K562 (cell line): ENCODE measurements at regions not wholly inside any gene's neighbourhood (a gene's known extent, or its start where the extent isn't known, plus 50 kb on each side); places are given as distances from the start of the nearest gene placed in this dataset.
"Not testable (repeated sequence)": the region's sequence is repeated elsewhere in the genome, so short reads cannot be mapped to it uniquely, and the experiment has no call there.

Experiments used
- ATAC-seq: fragments of 200-7000 bp; cut with Tn5 transposase; 3 replicates; pipeline ENCODE4 v1.9.1; 2020; ENCODE audit warnings: moderate library complexity
- BruUV-seq: library from RNA; stranded (reverse); fragments of 400-500 nt; replicated peaks from 2 replicates; lab custom pipeline; 2021; lab: Mats Ljungman, UMichigan
- CTCF ChIA-PET: fragments of 300-600 bp; formaldehyde crosslinking; extraction: SDS; loops from one replicate; lab custom pipeline; 2021; ENCODE audit warnings: low intra/inter-chr PET ratio; lab: Yijun Ruan, JAX
- POLR2A ChIA-PET: fragments of 300-600, 350-650 bp; sonication (Branson Sonifier 250); formaldehyde crosslinking; extraction: SDS; loops from one replicate; lab custom pipeline; 2021; ENCODE audit warnings: antibody characterized with exemption, inconsistent platforms; lab: Yijun Ruan, JAX
- DNase-seq, 4 experiments: peaks; one replicate each; pipeline versions ENCODE4 v3.0.0 to v3.0.0-alpha.2; 2011 to 2018; ENCODE audit warnings: low spot score in 3 of 4, mixed read lengths in 3 of 4; ENCODE audit errors: extremely low read depth in 1 of 4
- FAIRE-seq: peaks from 2 replicates; lab custom pipeline; 2011; peaks lifted over from hg19 to GRCh38; lab: Jason Lieb, UNC
- H2AFZ ChIP-seq: 2 replicates; pipeline ENCODE4 v1.6.0; 2011; ENCODE audit warnings: low read depth, low read length, control low read depth, inconsistent platforms
- H3K27ac ChIP-seq: fragments of 200-600 bp; 3 replicates; pipeline ENCODE4 v1.8.0; 2011; ENCODE audit warnings: low read depth, mild to moderate bottlenecking, control low read depth, inconsistent platforms, low read length, moderate library complexity, mixed read lengths; ENCODE audit errors: extremely low read depth
- H3K27me3 ChIP-seq, 2 experiments: fragments of 300-600 bp in 1 of 2; 2 replicates in 1 of 2; 3 replicates in 1 of 2; pipeline versions ENCODE4 v1.6.0 to v1.8.0; 2011; ENCODE audit warnings: inconsistent platforms in 2 of 2, low read length in 2 of 2, mild to moderate bottlenecking in 1 of 2, mixed read lengths in 1 of 2, moderate library complexity in 1 of 2; ENCODE audit not compliant: control insufficient read depth in 2 of 2, insufficient read depth in 2 of 2
- H3K36me3 ChIP-seq: fragments of 300-600 bp; 3 replicates; pipeline ENCODE4 v1.8.0; 2011; ENCODE audit warnings: mild to moderate bottlenecking, low read length, inconsistent platforms; ENCODE audit not compliant: control insufficient read depth, insufficient read depth
- H3K4me1 ChIP-seq, 2 experiments: fragments of 200-600 bp in 1 of 2; replicated peaks in 1 of 2; 2 replicates in 1 of 2; 3 replicates in 1 of 2; pipeline versions ENCODE4 v1.5.1 to v1.8.0; 2011; ENCODE audit warnings: inconsistent platforms in 2 of 2, low read length in 2 of 2, mild to moderate bottlenecking in 1 of 2, mixed read lengths in 1 of 2, moderate library complexity in 1 of 2; ENCODE audit not compliant: control insufficient read depth in 2 of 2, insufficient read depth in 2 of 2
- H3K4me2 ChIP-seq: 2 replicates; pipeline ENCODE4 v1.6.1; 2011; ENCODE audit warnings: low read length, control low read depth, inconsistent platforms, mixed read lengths; ENCODE audit not compliant: insufficient read depth
- H3K4me3 ChIP-seq: fragments of 200-600 bp; sonication (generic), shearing (Covaris generic); 2 replicates; pipeline ENCODE4 v1.5.1; 2016; ENCODE audit warnings: control low read depth, inconsistent platforms
- H3K79me2 ChIP-seq: fragments of 200-600 bp; 3 replicates; pipeline ENCODE4 v1.8.0; 2011; ENCODE audit warnings: low read length, inconsistent platforms; ENCODE audit not compliant: control insufficient read depth, insufficient read depth
- H3K9ac ChIP-seq, 2 experiments: 2 replicates each; pipeline versions ENCODE4 v1.6.0 to v1.6.1; 2011; ENCODE audit warnings: low read depth in 2 of 2, low read length in 2 of 2, control low read depth in 1 of 2, inconsistent platforms in 1 of 2, mild to moderate bottlenecking in 1 of 2, mixed read lengths in 1 of 2; ENCODE audit not compliant: insufficient read depth in 1 of 2
- H3K9me1 ChIP-seq: one replicate; pipeline ENCODE4 v1.6.0; 2011; ENCODE audit warnings: inconsistent platforms, mild to moderate bottlenecking, low read length, moderate library complexity; ENCODE audit not compliant: control insufficient read depth, insufficient read depth
- H3K9me3 ChIP-seq: replicated peaks from 2 replicates; pipeline ENCODE4 v1.5.1; 2011; ENCODE audit warnings: low read depth, low read length, inconsistent platforms; ENCODE audit not compliant: control insufficient read depth, insufficient read depth
- H4K20me1 ChIP-seq: replicated peaks from 2 replicates; pipeline ENCODE4 v1.6.1; 2011; ENCODE audit warnings: low read length, inconsistent platforms, mixed read lengths; ENCODE audit not compliant: control insufficient read depth, insufficient read depth
- L3MBTL2 ChIP-seq: fragments of 450-650 bp; IDR thresholded peaks from 2 replicates; pipeline ENCODE4 v1.6.1; 2016; ENCODE audit warnings: mild to moderate bottlenecking, moderate library complexity
- WGBS: fragments of 100-300 bp; shearing (Covaris generic); methylation state at CpG from one replicate; pipeline ENCODE4 v1.1.6; 2016; ENCODE audit warnings: low coverage, mixed read lengths; ENCODE audit not compliant: insufficient coverage; ENCODE audit errors: missing lambda C conversion rate; 5-methylcytosine and 5-hydroxymethylcytosine counted together
- in situ Hi-C: fragments of 300-500 bp; cut with MboI; formaldehyde crosslinking; loops from 4 replicates; pipeline ENCODE4 v1.15.0; 2018; ENCODE audit warnings: inconsistent platforms, mixed read lengths
- intact Hi-C: fragments of 100-400 bp; cut with micrococcal nuclease; formaldehyde crosslinking; loops from 2 replicates; pipeline ENCODE4 v1.14.2; 2022
- TF ChIP-seq, protein P1 (sequence below): fragments of 450-650 bp; IDR thresholded peaks from 2 replicates; pipeline ENCODE4 v1.6.1; 2016; ENCODE audit warnings: mild to moderate bottlenecking, moderate library complexity

DNA sequence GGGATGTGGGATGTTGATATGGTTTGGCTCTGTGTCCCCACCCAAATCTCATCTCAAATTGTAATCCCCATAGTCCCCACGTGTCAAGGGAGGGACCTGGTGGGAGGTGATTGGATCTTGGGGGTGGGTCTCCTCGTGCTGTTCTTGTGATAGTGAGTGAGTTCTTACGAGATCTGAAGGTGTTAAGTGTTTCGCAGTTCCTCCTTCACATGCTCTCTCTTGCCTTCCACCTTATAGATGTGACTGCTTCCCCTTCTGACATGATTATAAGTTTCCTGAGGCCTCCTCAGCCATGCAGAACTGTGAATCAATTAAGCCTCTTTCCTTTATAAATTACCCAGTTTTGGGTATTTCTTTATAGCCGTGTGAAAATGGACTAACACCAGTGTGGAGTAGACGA, 130.1 kb upstream of the KCNE2 start:
- 11% methylated on average over 6 of the region's 6 CpGs for WGBS
- H3K4me1 ChIP-seq, H2AFZ ChIP-seq, H3K9ac ChIP-seq, POLR2A ChIA-PET, H3K9me1 ChIP-seq, FAIRE-seq, H3K4me2 ChIP-seq, BruUV-seq, CTCF ChIA-PET, DNase-seq, H3K4me3 ChIP-seq, intact Hi-C loops, H3K27ac ChIP-seq, H3K79me2 ChIP-seq, H4K20me1 ChIP-seq, ATAC-seq, H3K36me3 ChIP-seq, H3K9me3 ChIP-seq: not testable (repeated sequence)
- in situ Hi-C loops: loop anchor here (10.0 kb wide), 1 partner anchor 309 kb away; no protein-coding TSS in a partner anchor
- TF ChIP-seq L3MBTL2: peak; percentile 68
- TF ChIP-seq, protein P1, sequence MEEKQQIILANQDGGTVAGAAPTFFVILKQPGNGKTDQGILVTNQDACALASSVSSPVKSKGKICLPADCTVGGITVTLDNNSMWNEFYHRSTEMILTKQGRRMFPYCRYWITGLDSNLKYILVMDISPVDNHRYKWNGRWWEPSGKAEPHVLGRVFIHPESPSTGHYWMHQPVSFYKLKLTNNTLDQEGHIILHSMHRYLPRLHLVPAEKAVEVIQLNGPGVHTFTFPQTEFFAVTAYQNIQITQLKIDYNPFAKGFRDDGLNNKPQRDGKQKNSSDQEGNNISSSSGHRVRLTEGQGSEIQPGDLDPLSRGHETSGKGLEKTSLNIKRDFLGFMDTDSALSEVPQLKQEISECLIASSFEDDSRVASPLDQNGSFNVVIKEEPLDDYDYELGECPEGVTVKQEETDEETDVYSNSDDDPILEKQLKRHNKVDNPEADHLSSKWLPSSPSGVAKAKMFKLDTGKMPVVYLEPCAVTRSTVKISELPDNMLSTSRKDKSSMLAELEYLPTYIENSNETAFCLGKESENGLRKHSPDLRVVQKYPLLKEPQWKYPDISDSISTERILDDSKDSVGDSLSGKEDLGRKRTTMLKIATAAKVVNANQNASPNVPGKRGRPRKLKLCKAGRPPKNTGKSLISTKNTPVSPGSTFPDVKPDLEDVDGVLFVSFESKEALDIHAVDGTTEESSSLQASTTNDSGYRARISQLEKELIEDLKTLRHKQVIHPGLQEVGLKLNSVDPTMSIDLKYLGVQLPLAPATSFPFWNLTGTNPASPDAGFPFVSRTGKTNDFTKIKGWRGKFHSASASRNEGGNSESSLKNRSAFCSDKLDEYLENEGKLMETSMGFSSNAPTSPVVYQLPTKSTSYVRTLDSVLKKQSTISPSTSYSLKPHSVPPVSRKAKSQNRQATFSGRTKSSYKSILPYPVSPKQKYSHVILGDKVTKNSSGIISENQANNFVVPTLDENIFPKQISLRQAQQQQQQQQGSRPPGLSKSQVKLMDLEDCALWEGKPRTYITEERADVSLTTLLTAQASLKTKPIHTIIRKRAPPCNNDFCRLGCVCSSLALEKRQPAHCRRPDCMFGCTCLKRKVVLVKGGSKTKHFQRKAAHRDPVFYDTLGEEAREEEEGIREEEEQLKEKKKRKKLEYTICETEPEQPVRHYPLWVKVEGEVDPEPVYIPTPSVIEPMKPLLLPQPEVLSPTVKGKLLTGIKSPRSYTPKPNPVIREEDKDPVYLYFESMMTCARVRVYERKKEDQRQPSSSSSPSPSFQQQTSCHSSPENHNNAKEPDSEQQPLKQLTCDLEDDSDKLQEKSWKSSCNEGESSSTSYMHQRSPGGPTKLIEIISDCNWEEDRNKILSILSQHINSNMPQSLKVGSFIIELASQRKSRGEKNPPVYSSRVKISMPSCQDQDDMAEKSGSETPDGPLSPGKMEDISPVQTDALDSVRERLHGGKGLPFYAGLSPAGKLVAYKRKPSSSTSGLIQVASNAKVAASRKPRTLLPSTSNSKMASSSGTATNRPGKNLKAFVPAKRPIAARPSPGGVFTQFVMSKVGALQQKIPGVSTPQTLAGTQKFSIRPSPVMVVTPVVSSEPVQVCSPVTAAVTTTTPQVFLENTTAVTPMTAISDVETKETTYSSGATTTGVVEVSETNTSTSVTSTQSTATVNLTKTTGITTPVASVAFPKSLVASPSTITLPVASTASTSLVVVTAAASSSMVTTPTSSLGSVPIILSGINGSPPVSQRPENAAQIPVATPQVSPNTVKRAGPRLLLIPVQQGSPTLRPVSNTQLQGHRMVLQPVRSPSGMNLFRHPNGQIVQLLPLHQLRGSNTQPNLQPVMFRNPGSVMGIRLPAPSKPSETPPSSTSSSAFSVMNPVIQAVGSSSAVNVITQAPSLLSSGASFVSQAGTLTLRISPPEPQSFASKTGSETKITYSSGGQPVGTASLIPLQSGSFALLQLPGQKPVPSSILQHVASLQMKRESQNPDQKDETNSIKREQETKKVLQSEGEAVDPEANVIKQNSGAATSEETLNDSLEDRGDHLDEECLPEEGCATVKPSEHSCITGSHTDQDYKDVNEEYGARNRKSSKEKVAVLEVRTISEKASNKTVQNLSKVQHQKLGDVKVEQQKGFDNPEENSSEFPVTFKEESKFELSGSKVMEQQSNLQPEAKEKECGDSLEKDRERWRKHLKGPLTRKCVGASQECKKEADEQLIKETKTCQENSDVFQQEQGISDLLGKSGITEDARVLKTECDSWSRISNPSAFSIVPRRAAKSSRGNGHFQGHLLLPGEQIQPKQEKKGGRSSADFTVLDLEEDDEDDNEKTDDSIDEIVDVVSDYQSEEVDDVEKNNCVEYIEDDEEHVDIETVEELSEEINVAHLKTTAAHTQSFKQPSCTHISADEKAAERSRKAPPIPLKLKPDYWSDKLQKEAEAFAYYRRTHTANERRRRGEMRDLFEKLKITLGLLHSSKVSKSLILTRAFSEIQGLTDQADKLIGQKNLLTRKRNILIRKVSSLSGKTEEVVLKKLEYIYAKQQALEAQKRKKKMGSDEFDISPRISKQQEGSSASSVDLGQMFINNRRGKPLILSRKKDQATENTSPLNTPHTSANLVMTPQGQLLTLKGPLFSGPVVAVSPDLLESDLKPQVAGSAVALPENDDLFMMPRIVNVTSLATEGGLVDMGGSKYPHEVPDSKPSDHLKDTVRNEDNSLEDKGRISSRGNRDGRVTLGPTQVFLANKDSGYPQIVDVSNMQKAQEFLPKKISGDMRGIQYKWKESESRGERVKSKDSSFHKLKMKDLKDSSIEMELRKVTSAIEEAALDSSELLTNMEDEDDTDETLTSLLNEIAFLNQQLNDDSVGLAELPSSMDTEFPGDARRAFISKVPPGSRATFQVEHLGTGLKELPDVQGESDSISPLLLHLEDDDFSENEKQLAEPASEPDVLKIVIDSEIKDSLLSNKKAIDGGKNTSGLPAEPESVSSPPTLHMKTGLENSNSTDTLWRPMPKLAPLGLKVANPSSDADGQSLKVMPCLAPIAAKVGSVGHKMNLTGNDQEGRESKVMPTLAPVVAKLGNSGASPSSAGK: peak; percentile 50; the same call in 1 of the 2 replicates
- peaks cover 3 to 17% of the 10 kb centered on the region in 2 experiments; a peak in 3 of 5 replicates for H3K27me3 ChIP-seq
